ENCODE measurements at regions not wholly inside any gene's neighbourhood (a gene's known extent, or its start where the extent isn't known, plus 50 kb on each side); places are given as distances from the start of the nearest gene placed in this dataset.

GRCh38 chr12:24066097-24066496 is 116.6 kb upstream of the SOX5 start:
- TF ChIP-seq YY1 (IDR thresholded peaks at IDR 0.05; ENCODE audit: low read depth) (no peak), EP300 (IDR thresholded peaks at IDR 0.05; ENCODE audit: borderline replicate concordance) (no peak), REST (IDR thresholded peaks at IDR 0.05; ENCODE audit: low read depth) (no peak), CEBPB (IDR thresholded peaks at IDR 0.05) (no peak), TAF1 (IDR thresholded peaks at IDR 0.05; ENCODE audit: low read depth) (no peak), TEAD4 (IDR thresholded peaks at IDR 0.05) (no peak), TCF12 (IDR thresholded peaks at IDR 0.05; ENCODE audit: low read depth) (no peak), USF1 (IDR thresholded peaks at IDR 0.05) (no peak), ZBTB7A (IDR thresholded peaks at IDR 0.05; ENCODE audit: low read depth) (no peak), NFIC (IDR thresholded peaks at IDR 0.05) (no peak), EGR1 (IDR thresholded peaks at IDR 0.05) (no peak), RAD21 (IDR thresholded peaks at IDR 0.05; ENCODE audit: low read depth) (no peak), FOXM1 (IDR thresholded peaks at IDR 0.05; ENCODE audit: borderline replicate concordance, low read depth) (no peak)
- TF ChIP-seq, protein P1, sequence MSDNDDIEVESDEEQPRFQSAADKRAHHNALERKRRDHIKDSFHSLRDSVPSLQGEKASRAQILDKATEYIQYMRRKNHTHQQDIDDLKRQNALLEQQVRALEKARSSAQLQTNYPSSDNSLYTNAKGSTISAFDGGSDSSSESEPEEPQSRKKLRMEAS (IDR thresholded peaks at IDR 0.05), result no peak

Data from Ishikawa (cell line).